AG09319 (cell line): ENCODE measurements at regions not wholly inside any gene's neighbourhood (a gene's known extent, or its start where the extent isn't known, plus 50 kb on each side); places are given as distances from the start of the nearest gene placed in this dataset.
A peak's percentile ranks its signal among the peaks of the same experiment; 100 is the strongest.

ENCODE experiments used
- DNase-seq: peaks from one replicate; pipeline ENCODE4 v3.0.0-alpha.2; 2010; ENCODE audit warnings: low read depth; ENCODE audit errors: extremely low read depth
- CTCF ChIP-seq: IDR thresholded peaks from 2 replicates; pipeline ENCODE4 v1.5.1; 2011; ENCODE audit warnings: low read depth, mild to moderate bottlenecking, inconsistent platforms, low read length, moderate library complexity

DNA sequence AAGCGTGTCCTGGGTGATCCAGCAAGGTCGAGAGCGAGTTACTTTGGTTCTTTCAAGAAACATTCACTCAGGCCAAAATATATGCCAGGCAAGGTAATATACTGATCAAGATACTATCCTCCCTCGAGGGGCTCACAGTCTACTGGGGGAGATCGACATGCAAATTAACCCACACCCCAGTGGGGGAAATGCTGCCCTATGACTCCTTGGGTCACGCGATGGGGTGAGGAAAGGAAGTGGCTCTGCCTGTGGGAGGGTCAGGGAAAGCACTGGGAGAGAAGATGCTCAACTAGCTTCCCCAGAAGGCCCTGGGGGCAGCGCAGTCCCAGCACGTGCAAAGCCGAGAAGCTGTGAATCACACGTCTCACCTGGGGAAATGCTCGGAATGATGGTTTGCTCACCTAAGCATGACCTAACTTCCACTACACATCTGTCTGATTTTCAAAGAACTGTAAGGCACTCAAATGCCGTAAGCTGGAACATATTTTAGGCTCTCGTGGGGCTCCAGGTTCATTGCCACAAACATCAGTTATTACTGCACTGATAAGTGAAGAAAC lies 130.7 kb downstream of the RCN1 start:
- DNase-seq: no peak
- TF ChIP-seq CTCF: no peak

GRCh38 chr11:32224580-32224979 lies 133.7 kb downstream of the RCN1 start:
- no peak for DNase-seq
- TF ChIP-seq CTCF: no peak

DNA sequence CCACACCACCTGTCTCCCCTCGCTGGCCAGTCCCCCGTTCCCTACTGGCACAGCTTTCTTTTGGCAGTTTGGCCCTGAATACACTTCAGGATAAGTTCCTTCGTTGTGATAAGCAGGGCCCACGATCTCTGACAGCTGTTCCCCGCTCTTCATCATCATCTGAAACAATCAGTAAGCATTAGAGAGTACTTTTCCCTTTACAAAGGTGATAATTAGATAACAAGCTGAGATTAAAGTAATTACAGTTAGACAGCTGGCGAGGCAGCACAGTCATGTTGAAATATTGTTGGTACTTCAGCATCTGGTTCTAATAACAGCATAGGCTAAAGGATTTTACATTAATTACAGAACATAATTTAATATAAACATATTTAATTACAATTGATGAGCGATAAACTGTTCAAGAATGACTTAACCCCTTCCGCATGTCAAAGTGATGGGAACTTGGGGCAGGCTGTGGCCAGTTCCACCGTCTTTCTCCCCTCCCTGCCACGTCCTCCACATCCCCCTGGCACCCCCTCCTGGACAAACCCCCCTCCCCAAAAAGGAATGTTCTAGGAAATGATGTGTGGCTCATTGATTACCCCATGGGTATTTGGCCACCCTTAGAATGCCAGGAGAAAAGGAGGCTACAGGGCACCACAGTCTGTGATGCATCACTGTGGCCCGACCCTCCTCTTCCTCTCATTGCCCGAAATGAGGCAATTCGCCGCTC lies 134.9 kb downstream of the RCN1 start:
- no peak for DNase-seq
- TF ChIP-seq CTCF: no peak

GRCh38 chr11:32226480-32226879 lies 135.6 kb downstream of the RCN1 start:
- no peak for TF ChIP-seq CTCF
- DNase-seq: no peak

GRCh38 chr11:32229576-32230240 lies 138.8 kb downstream of the RCN1 start:
- DNase-seq: no peak
- TF ChIP-seq CTCF: no peak

- TF ChIP-seq CTCF: peak; percentile 42
- DNase-seq: no peak
Observed at GRCh38 chr11:32231909-32232493, 141.1 kb downstream of the RCN1 start.

DNA sequence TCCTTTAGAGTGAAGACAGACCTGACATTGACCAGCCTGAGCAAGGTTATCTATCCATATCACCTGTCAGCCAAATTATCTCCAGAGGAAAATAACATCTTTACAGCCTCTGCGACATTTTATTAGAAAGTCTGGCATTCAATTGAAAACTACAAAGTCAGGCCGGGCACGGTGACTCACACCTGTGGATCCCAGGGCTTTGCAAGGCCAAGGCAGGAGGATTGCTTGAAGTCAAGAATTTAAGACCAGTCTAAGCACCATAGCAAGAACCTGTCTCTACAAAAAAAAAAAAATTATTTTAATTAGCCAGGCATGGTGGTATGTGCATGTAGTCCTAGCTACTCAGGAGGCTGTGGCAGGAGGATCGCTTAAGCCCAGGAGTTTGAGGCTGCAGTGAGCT lies 141.6 kb downstream of the RCN1 start:
- DNase-seq: no peak
- no peak for TF ChIP-seq CTCF
